SK-N-SH (cell line): ENCODE measurements at regions not wholly inside any gene's neighbourhood (a gene's known extent, or its start where the extent isn't known, plus 50 kb on each side); places are given as distances from the start of the nearest gene placed in this dataset.

ENCODE experiments used
- CTCF ChIA-PET: fragments of 300-600, 350-600 bp; formaldehyde crosslinking; extraction: SDS; loops from one replicate; lab custom pipeline; 2021; lab: Yijun Ruan, JAX
- POLR2A ChIA-PET: fragments of 350-600 bp; sonication (Branson Sonifier 250); formaldehyde crosslinking; extraction: SDS; loops from one replicate; lab custom pipeline; 2020; ENCODE audit warnings: antibody characterized with exemption, inconsistent platforms; lab: Yijun Ruan, JAX
- DNase-seq: peaks from one replicate; pipeline ENCODE4 v3.0.0; 2012
- H2AFZ ChIP-seq: fragments of 200-600 bp; sonication (generic); 2 replicates; pipeline ENCODE4 v1.8.1; 2016; ENCODE audit warnings: antibody characterized with exemption, mild to moderate bottlenecking, low read depth
- H3F3A ChIP-seq: fragments of 200-600 bp; sonication (generic); replicated peaks from 2 replicates; pipeline ENCODE3; 2016; ENCODE audit warnings: antibody characterized with exemption, mild to moderate bottlenecking; ENCODE audit not compliant: insufficient read depth
- H3K27ac ChIP-seq, 2 experiments: fragments of 200-500 bp in 1 of 2; fragments of 200-600 bp in 1 of 2; sonication (Bioruptor generic) in 1 of 2; sonication (generic), shearing (Covaris generic) in 1 of 2; 2 replicates each; pipeline versions ENCODE4 v1.5.1 to v1.6.1; 2014 to 2016; ENCODE audit warnings: low read depth in 2 of 2, inconsistent platforms in 1 of 2, low read length in 1 of 2, mild to moderate bottlenecking in 1 of 2, mixed read lengths in 1 of 2
- H3K27me3 ChIP-seq: fragments of 200-600 bp; sonication (generic), shearing (Covaris generic); 2 replicates; pipeline ENCODE4 v1.6.1; 2016; ENCODE audit warnings: mixed run types; ENCODE audit not compliant: insufficient read depth
- H3K36me3 ChIP-seq, 2 experiments: fragments of 200-500 bp in 1 of 2; fragments of 200-600 bp in 1 of 2; sonication (Bioruptor generic) in 1 of 2; sonication (generic) in 1 of 2; replicated peaks in 1 of 2; 2 replicates each; pipeline versions ENCODE3 to v1.5.1; 2014 to 2016; ENCODE audit warnings: low read length in 1 of 2, mild to moderate bottlenecking in 1 of 2; ENCODE audit not compliant: insufficient read depth in 2 of 2, control insufficient read depth in 1 of 2
- H3K4me1 ChIP-seq, 2 experiments: fragments of 200-500 bp in 1 of 2; fragments of 200-600 bp in 1 of 2; sonication (Bioruptor generic) in 1 of 2; sonication (generic), shearing (Covaris generic) in 1 of 2; 2 replicates each; pipeline versions ENCODE4 v1.5.1 to v1.6.1; 2014 to 2016; ENCODE audit warnings: low read depth in 1 of 2, low read length in 1 of 2, mixed run types in 1 of 2; ENCODE audit not compliant: insufficient read depth in 2 of 2, control insufficient read depth in 1 of 2
- H3K4me2 ChIP-seq: fragments of 200-600 bp; sonication (generic), shearing (Covaris generic); 2 replicates; pipeline ENCODE4 v1.6.1; 2017; ENCODE audit warnings: mixed run types
- H3K4me3 ChIP-seq, 2 experiments: fragments of 200-500 bp in 1 of 2; fragments of 200-600 bp in 1 of 2; sonication (Bioruptor generic) in 1 of 2; sonication (generic), shearing (Covaris generic) in 1 of 2; 2 replicates each; pipeline versions ENCODE4 v1.5.1 to v1.8.1; 2014 to 2016; ENCODE audit warnings: low read depth in 2 of 2, inconsistent platforms in 1 of 2, low read length in 1 of 2, mild to moderate bottlenecking in 1 of 2, mixed read lengths in 1 of 2, moderate library complexity in 1 of 2
- H3K79me2 ChIP-seq: fragments of 200-600 bp; sonication (generic); 2 replicates; pipeline ENCODE4 v1.8.1; 2017; ENCODE audit warnings: mild to moderate bottlenecking; ENCODE audit not compliant: insufficient read depth
- H3K9ac ChIP-seq: fragments of 200-600 bp; sonication (generic); 2 replicates; pipeline ENCODE4 v1.6.1; 2017; ENCODE audit warnings: mixed run types
- H3K9me2 ChIP-seq: fragments of 200-600 bp; sonication (generic); 2 replicates; pipeline ENCODE4 v1.6.1; 2017; ENCODE audit warnings: mixed run types
- H3K9me3 ChIP-seq: fragments of 200-600 bp; sonication (generic); 2 replicates; pipeline ENCODE4 v1.6.1; 2017; ENCODE audit warnings: mixed run types, mild to moderate bottlenecking, moderate library complexity
- H4K20me1 ChIP-seq: fragments of 200-600 bp; sonication (generic); 2 replicates; pipeline ENCODE4 v1.6.1; 2017; ENCODE audit warnings: mild to moderate bottlenecking, mixed run types; ENCODE audit not compliant: insufficient read depth
- CTCF ChIP-seq: fragments of 200-600 bp; sonication (generic); IDR thresholded peaks from 2 replicates; pipeline ENCODE4 v1.6.1; 2017; ENCODE audit warnings: antibody characterized with exemption, mild to moderate bottlenecking, moderate library complexity
- EZH2phosphoT487 ChIP-seq: fragments of 200-600 bp; sonication (generic); IDR thresholded peaks from 2 replicates; pipeline ENCODE4 v1.6.1; 2017; ENCODE audit warnings: low read depth, mixed run types, mild to moderate bottlenecking, antibody characterized with exemption, moderate library complexity, borderline replicate concordance
- GABPA ChIP-seq: IDR thresholded peaks from 2 replicates; pipeline ENCODE4 v1.4.0; 2012; ENCODE audit warnings: low read depth, mild to moderate bottlenecking
- GATA2 ChIP-seq: sonication (generic); formaldehyde crosslinking; IDR thresholded peaks from 2 replicates; pipeline ENCODE4 v1.5.0; 2020; ENCODE audit warnings: mild to moderate bottlenecking, missing genetic modification reagents
- JUND ChIP-seq: IDR thresholded peaks from 2 replicates; pipeline ENCODE4 v1.4.0; 2012
- RFX5 ChIP-seq: IDR thresholded peaks from 2 replicates; pipeline ENCODE4 v1.6.1; 2012; ENCODE audit warnings: mild to moderate bottlenecking, improper control_type of control experiment, low read length
- SMC3 ChIP-seq: IDR thresholded peaks from 2 replicates; pipeline ENCODE4 v1.6.1; 2012; ENCODE audit warnings: low read depth, low read length, improper control_type of control experiment
- TAF1 ChIP-seq: IDR thresholded peaks from 2 replicates; pipeline ENCODE4 v1.6.1; 2012; ENCODE audit warnings: low read depth, mild to moderate bottlenecking, low read length, moderate library complexity, borderline replicate concordance
- TCF12 ChIP-seq: IDR thresholded peaks from 2 replicates; pipeline ENCODE4 v1.4.0; 2012
- USF2 ChIP-seq: fragments of 150-350 bp; IDR thresholded peaks from 2 replicates; pipeline ENCODE4 v1.6.1; 2017; ENCODE audit warnings: antibody characterized with exemption, low read length, low read depth, borderline replicate concordance
- ZBTB33 ChIP-seq: IDR thresholded peaks from 2 replicates; pipeline ENCODE4 v1.4.0; 2012; ENCODE audit warnings: low read depth, borderline replicate concordance
- WGBS: methylation state at CpG from one replicate; pipeline ENCODE4 v1.1.6; 2017; ENCODE audit warnings: low lambda C conversion rate; 5-methylcytosine and 5-hydroxymethylcytosine counted together

GRCh38 chr7:118792682-118793081 lies 568.2 kb downstream of the ANKRD7 start:
- Histone ChIP-seq H3K9me3 (no peaks in the 10 kb centered on the region), H2AFZ (no peak overlapping the region), H3K36me3 (no peaks in the 10 kb centered on the region), H4K20me1 (no peaks in the 10 kb centered on the region), H3K27ac (no peak overlapping the region), H3F3A (no peaks in the 10 kb centered on the region), H3K4me1 (no peaks in the 10 kb centered on the region), H3K27me3 (no peaks in the 10 kb centered on the region), H3K4me3 (no peak overlapping the region), H3K9ac (no peak overlapping the region), H3K9me2 (no peaks in the 10 kb centered on the region), H3K79me2 (no peaks in the 10 kb centered on the region), H3K4me2 (no peak overlapping the region)
- WGBS: 34% methylated on average over 4 of the region's 4 CpGs
- TF ChIP-seq USF2 (no peak), TCF12 (no peak), SMC3 (no peak), TAF1 (no peak), CTCF (no peak), JUND (no peak), ZBTB33 (no peak), EZH2phosphoT487 (no peak), GATA2 (CRISPR knock-in tag) (no peak), RFX5 (no peak), GABPA (no peak)
- no peak for DNase-seq
- POLR2A ChIA-PET: no interaction called here
- CTCF ChIA-PET: no interaction called here

GRCh38 chr7:118793582-118793981 lies 569.1 kb downstream of the ANKRD7 start:
- Histone ChIP-seq H3K4me1 (no peaks in the 10 kb centered on the region), H3K4me2 (no peak overlapping the region), H3K9me2 (no peaks in the 10 kb centered on the region), H3K9ac (no peak overlapping the region), H3K27ac (no peak overlapping the region), H3F3A (no peaks in the 10 kb centered on the region), H4K20me1 (no peaks in the 10 kb centered on the region), H3K4me3 (no peak overlapping the region), H3K27me3 (no peaks in the 10 kb centered on the region), H3K36me3 (no peaks in the 10 kb centered on the region), H3K79me2 (no peaks in the 10 kb centered on the region), H3K9me3 (no peaks in the 10 kb centered on the region), H2AFZ (no peak overlapping the region)
- ChIA-PET POLR2A (no interaction called here), CTCF (no interaction called here)
- DNase-seq: no peak
- 7% methylated on average over 1 of the region's 1 CpG for WGBS
- no peak for TF ChIP-seq USF2
